ENCODE measurements at regions not wholly inside any gene's neighbourhood (a gene's known extent, or its start where the extent isn't known, plus 50 kb on each side); places are given as distances from the start of the nearest gene placed in this dataset.

- no peak for DNase-seq (ENCODE audit: low read depth)
- in situ Hi-C loops (cut with HindIII; ENCODE audit: low sequenced_read_pairs), result no loop called here
Measured at GRCh38 chr6:74638412-74638811, 567.4 kb downstream of the COL12A1 start.

DNA sequence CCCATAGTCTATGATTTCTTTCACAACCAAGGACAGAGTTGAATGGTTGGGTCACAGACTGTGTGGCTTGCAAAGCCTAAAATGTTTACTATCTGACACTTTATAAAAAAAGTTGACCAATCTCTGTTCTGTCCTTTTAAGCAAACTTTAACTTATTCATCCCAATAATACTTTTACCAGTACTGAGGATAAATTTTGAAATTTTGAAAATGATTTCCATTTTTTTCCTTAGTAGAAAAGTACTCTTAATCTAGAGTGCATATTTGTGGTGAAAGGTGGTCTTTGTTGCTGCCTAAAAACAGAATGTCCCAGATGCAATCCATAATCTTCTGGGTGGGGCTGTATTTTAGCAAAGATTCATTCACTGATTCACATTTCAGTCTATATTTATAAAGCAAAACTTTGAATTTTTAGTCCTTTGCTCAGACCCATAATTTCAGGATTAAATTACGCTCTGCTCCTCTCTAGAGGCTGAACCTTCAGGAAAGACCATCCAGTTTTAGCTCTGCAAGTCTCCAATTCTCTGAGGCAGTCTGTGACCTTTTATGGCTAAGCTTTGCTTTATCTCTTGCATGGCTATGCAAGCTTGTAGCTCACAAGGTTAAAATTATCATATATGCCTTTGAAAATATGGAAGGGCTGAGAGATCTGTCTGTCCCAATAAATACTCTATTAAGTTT lies 573.5 kb downstream of the COL12A1 start:
- in situ Hi-C loops (cut with HindIII; ENCODE audit: low sequenced_read_pairs), result loop anchor here (5.0 kb wide), 1 partner anchor 65 kb away; no protein-coding TSS in a partner anchor
- no peak overlapping the region for H3K4me3 ChIP-seq (ENCODE audit: low read depth, low read length)
- no peak for DNase-seq (ENCODE audit: low read depth)
- TF ChIP-seq CTCF (IDR thresholded peaks at IDR 0.05; ENCODE audit: low read depth, low read length, missing control alignments), result no peak

More at GRCh38 chr6:74638412-74638811, 567.4 kb downstream of the COL12A1 start:
- no peak for TF ChIP-seq CTCF (IDR thresholded peaks at IDR 0.05; ENCODE audit: low read depth, low read length, missing control alignments)
- no peak overlapping the region for H3K4me3 ChIP-seq (ENCODE audit: low read depth, low read length)

GRCh38 chr6:74631564-74631963 lies 574.3 kb downstream of the COL12A1 start:
- in situ Hi-C loops (cut with HindIII; ENCODE audit: low sequenced_read_pairs), result loop anchor here (5.0 kb wide), 1 partner anchor 64 kb away; no protein-coding TSS in a partner anchor
- H3K4me3 ChIP-seq (ENCODE audit: low read depth, low read length), result no peak overlapping the region
- no peak for TF ChIP-seq CTCF (IDR thresholded peaks at IDR 0.05; ENCODE audit: low read depth, low read length, missing control alignments)
- no peak for DNase-seq (ENCODE audit: low read depth)

DNA sequence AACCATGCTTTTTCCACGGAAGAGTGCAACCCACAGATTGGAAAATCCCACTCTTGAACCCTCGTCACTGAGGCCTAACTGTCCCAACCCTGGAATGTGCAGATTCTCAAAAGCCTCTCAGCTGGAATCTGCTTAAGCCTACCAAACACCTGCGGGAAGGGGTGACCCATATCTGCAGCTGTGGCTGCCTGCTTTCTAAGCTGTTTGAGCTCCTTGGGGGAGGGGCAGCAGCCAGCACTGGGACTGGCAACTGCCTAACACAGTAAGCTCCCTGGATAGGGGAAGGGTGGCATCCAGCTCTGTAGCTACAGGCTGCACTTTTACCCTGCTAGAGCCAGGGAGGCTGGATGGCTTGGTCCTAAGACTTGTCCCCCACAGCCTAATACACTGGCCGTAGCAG lies 579.6 kb downstream of the COL12A1 start:
- H3K4me3 ChIP-seq (ENCODE audit: low read depth, low read length), result no peak overlapping the region
- in situ Hi-C loops (cut with HindIII; ENCODE audit: low sequenced_read_pairs), result no loop called here
- no peak for DNase-seq (ENCODE audit: low read depth)
- TF ChIP-seq CTCF (IDR thresholded peaks at IDR 0.05; ENCODE audit: low read depth, low read length, missing control alignments), result no peak

DNA sequence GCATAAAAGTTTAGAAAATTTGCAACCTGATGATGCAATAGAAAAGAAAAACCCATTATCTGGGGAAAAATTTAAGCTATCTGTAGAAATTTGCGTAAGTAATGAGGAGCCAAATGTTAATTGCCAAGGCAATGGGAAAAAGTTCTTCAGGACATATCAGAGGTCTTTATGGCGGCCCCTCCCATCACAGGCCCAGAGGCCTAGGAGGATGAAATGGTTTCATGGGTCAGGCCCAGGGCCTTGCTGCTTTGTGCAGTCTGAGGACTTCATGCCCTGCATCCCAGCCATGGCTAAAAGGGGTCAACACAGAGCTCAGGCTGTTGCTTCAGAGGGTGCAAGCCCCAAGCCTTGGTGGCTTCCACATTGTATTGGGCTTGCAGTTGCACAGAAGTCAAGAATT lies 582.8 kb downstream of the COL12A1 start:
- H3K4me3 ChIP-seq (ENCODE audit: low read depth, low read length), result no peak overlapping the region
- in situ Hi-C loops (cut with HindIII; ENCODE audit: low sequenced_read_pairs), result no loop called here
- DNase-seq (ENCODE audit: low read depth), result no peak
- no peak for TF ChIP-seq CTCF (IDR thresholded peaks at IDR 0.05; ENCODE audit: low read depth, low read length, missing control alignments)

- no peak for TF ChIP-seq CTCF (IDR thresholded peaks at IDR 0.05; ENCODE audit: low read depth, low read length, missing control alignments)
- DNase-seq (ENCODE audit: low read depth), result no peak
Measured at GRCh38 chr6:74611220-74611619, 594.6 kb downstream of the COL12A1 start.

More at GRCh38 chr6:74611220-74611619, 594.6 kb downstream of the COL12A1 start:
- no peak overlapping the region for H3K4me3 ChIP-seq (ENCODE audit: low read depth, low read length)
- in situ Hi-C loops (cut with HindIII; ENCODE audit: low sequenced_read_pairs), result no loop called here
